GM06990 (cell line): ENCODE measurements at regions not wholly inside any gene's neighbourhood (a gene's known extent, or its start where the extent isn't known, plus 50 kb on each side); places are given as distances from the start of the nearest gene placed in this dataset.

ENCODE experiments used
- DNase-seq: peaks from one replicate; pipeline ENCODE4 v3.0.0-alpha.2; 2011; ENCODE audit not compliant: insufficient read length; ENCODE audit errors: extremely low read depth
- H3K27me3 ChIP-seq: replicated peaks from 2 replicates; pipeline ENCODE4 v1.6.0; 2011; ENCODE audit warnings: low read length; ENCODE audit not compliant: control insufficient read depth, insufficient read depth
- H3K36me3 ChIP-seq: 2 replicates; pipeline ENCODE4 v1.5.1; 2011; ENCODE audit warnings: low read length; ENCODE audit not compliant: control insufficient read depth, insufficient read depth
- H3K4me3 ChIP-seq: replicated peaks from 2 replicates; pipeline ENCODE4 v1.5.1; 2011; ENCODE audit warnings: low read depth, mild to moderate bottlenecking, control low read depth, low read length
- TF ChIP-seq, protein P1 (sequence below): IDR thresholded peaks from 2 replicates; pipeline ENCODE4 v1.5.1; 2011; ENCODE audit warnings: low read length, control low read depth, mild to moderate bottlenecking, inconsistent platforms; ENCODE audit not compliant: insufficient read depth, poor library complexity, severe bottlenecking

DNA sequence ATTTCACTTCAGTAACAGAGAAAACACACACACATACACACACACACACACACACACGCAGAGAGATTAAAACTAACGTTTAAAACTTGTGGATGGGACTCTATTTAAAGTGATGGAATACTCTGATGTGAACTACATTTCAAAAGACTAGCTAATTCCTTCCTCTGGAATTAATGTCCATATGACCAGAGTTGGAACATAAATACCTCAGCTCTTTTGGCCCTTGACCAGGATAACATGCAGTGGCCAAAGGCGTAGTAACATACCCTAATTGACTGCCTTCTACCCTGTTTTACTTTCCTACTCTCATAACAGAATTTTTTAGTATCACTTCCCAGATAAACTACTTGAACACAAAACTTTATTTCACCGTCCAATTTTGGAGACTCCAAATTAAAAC is 671.3 kb upstream of the CHAC2 start:
- Histone ChIP-seq H3K27me3 (no peaks in the 10 kb centered on the region), H3K4me3 (no peak overlapping the region), H3K36me3 (no peaks in the 10 kb centered on the region)
- no peak for DNase-seq
- TF ChIP-seq, protein P1, sequence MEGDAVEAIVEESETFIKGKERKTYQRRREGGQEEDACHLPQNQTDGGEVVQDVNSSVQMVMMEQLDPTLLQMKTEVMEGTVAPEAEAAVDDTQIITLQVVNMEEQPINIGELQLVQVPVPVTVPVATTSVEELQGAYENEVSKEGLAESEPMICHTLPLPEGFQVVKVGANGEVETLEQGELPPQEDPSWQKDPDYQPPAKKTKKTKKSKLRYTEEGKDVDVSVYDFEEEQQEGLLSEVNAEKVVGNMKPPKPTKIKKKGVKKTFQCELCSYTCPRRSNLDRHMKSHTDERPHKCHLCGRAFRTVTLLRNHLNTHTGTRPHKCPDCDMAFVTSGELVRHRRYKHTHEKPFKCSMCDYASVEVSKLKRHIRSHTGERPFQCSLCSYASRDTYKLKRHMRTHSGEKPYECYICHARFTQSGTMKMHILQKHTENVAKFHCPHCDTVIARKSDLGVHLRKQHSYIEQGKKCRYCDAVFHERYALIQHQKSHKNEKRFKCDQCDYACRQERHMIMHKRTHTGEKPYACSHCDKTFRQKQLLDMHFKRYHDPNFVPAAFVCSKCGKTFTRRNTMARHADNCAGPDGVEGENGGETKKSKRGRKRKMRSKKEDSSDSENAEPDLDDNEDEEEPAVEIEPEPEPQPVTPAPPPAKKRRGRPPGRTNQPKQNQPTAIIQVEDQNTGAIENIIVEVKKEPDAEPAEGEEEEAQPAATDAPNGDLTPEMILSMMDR, result no peak

DNA sequence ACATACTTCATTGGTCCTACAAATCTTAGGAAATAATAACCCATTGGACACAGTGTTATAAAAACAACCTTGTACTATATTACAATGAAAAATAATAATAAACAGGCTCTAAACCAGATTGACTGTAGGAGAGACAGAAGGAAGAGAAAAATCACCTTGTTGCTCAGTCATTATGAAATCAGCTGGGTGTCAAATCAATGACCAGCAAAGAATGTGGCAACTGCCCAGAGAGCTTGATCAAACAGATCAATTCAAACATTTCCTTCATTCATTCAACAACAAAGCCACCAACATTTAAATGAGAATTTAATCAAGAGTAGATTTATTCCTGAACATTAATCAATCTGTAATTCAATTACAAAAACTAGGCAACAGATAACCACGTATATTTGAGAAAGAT is 671.9 kb upstream of the CHAC2 start:
- Histone ChIP-seq H3K27me3 (no peaks in the 10 kb centered on the region), H3K36me3 (no peaks in the 10 kb centered on the region), H3K4me3 (no peak overlapping the region)
- no peak for DNase-seq
- TF ChIP-seq, protein P1, result no peak

DNA sequence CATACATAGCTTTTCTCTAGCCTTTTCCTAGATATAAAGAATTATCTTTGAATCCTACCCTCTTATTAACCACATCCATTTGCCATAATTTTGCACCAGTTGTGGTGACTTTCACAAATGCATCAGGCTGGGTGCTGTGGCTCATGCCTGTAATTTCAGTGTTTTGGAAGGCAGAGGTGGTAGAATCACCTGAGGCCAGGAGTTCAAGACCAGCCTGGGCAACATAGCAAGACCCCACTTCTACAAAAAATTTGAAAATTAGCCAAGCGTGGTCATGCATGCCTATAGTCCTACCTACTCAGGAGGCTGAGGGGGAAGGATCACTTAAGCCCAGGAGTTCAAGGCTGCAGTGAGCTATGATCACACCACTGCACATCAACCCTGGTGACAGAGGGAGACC is 672.4 kb upstream of the CHAC2 start:
- Histone ChIP-seq H3K36me3 (no peaks in the 10 kb centered on the region), H3K4me3 (no peak overlapping the region), H3K27me3 (no peaks in the 10 kb centered on the region)
- no peak for DNase-seq
- TF ChIP-seq, protein P1, result no peak

DNA sequence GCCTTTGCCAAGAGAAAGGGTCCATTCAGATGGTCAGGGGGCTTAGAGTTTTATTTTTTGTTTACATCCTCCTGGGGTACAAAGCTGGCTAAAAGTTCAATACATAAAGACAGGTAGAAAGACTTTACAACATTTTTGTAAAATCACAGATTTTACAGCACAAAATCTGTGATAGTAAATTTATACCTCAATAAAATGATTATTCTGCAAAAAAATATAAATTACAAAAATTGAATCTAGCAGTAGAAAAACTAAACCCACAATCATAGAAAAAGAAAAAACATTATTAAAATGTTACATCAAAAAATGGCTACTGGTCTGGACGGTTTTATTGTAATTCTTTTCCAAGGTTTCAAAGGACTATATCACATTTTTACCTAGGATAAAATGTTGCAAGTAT is 674.2 kb upstream of the CHAC2 start:
- Histone ChIP-seq H3K27me3 (no peaks in the 10 kb centered on the region), H3K36me3 (no peaks in the 10 kb centered on the region), H3K4me3 (no peak overlapping the region)
- no peak for DNase-seq
- TF ChIP-seq, protein P1, result no peak

DNA sequence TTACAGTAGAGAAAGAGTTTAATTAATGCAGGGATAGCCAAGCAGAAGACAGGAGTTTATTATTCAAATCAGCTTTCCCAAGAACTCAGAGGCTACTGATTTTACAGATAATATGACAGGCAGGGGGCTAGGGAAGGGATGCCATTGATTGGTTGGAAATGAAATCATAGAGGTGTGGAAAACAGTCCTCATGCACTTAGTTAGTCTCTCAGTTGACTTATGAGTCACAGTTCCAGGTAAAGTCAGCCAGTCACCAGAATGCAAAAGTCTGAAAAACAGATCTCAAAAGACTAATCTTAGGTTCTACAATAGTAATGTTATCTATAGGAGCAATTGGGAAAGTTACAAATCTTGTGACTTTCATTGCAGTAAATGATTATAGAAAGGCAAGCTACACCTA is 676.4 kb upstream of the CHAC2 start:
- no peak for DNase-seq
- Histone ChIP-seq H3K27me3 (no peaks in the 10 kb centered on the region), H3K36me3 (no peaks in the 10 kb centered on the region), H3K4me3 (no peak overlapping the region)
- TF ChIP-seq, protein P1, result no peak

DNA sequence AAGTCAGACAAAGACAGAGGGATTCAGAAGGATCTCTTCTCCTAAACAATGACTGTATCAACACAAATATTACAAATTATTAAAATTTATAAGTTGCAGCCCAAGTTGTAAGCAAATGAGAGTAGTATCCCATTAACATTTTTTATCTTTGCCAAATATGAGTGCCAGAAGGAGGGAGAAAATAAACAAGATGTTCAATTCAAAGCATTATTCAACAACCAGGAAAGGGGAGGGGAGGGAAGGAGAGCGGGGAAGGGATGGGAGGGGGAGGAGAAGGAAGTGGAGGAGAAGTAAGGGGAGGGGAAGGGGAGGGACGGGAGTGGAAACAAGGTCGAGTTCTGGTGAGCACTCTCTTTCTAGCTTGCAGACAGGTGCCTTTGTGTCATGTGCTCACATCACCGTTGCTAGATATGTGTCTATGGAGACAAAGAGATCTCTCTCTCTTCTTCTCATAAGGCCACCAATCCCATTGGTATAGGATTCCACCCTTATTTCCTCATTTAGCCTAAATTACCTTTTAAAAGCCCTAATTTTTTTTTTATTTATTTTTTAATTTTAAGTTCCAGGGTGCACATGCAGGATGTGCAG is 679.6 kb upstream of the CHAC2 start:
- TF ChIP-seq, protein P1, result no peak
- Histone ChIP-seq H3K4me3 (no peak overlapping the region), H3K36me3 (no peaks in the 10 kb centered on the region), H3K27me3 (no peaks in the 10 kb centered on the region)
- DNase-seq, result no peak
